Endodermal cell (in vitro differentiated cells): ENCODE measurements at regions not wholly inside any gene's neighbourhood (a gene's known extent, or its start where the extent isn't known, plus 50 kb on each side); places are given as distances from the start of the nearest gene placed in this dataset.

Experiments used
- DNase-seq: peaks from one replicate; pipeline ENCODE4 v3.0.0-alpha.2; 2017
- H3K27ac ChIP-seq: 2 replicates; pipeline ENCODE4 v1.5.1; 2013; ENCODE audit warnings: mild to moderate bottlenecking, low read depth, low read length, moderate library complexity
- H3K27me3 ChIP-seq: 2 replicates; pipeline ENCODE4 v1.6.1; 2013; ENCODE audit warnings: mild to moderate bottlenecking, low read length, moderate library complexity; ENCODE audit not compliant: insufficient read depth, control insufficient read depth, poor library complexity, severe bottlenecking
- H3K36me3 ChIP-seq: 2 replicates; pipeline ENCODE4 v1.7.0; 2013; ENCODE audit warnings: mild to moderate bottlenecking, low read length, moderate library complexity; ENCODE audit not compliant: control insufficient read depth, insufficient read depth
- H3K4me1 ChIP-seq: one replicate; pipeline ENCODE4 v1.7.0; 2013; ENCODE audit warnings: low read length; ENCODE audit not compliant: control insufficient read depth, insufficient read depth
- H3K4me3 ChIP-seq: 2 replicates; pipeline ENCODE4 v1.5.1; 2013; ENCODE audit warnings: mild to moderate bottlenecking, low read length, moderate library complexity
- H3K9ac ChIP-seq: 2 replicates; pipeline ENCODE4 v1.6.1; 2013; ENCODE audit warnings: mild to moderate bottlenecking, low read length, moderate library complexity; ENCODE audit not compliant: poor library complexity, severe bottlenecking; ENCODE audit errors: extremely low read depth
- H3K9me3 ChIP-seq: 2 replicates; pipeline ENCODE4 v1.6.1; 2013; ENCODE audit warnings: mild to moderate bottlenecking, low read length, moderate library complexity; ENCODE audit not compliant: control insufficient read depth
- H3K27ac Mint-ChIP-seq: 2 replicates; pipeline ENCODE4 v1.8.0; 2020; ENCODE audit warnings: mixed read lengths
- H3K27me3 Mint-ChIP-seq: 2 replicates; pipeline ENCODE4 v1.8.0; 2021; ENCODE audit warnings: mild to moderate bottlenecking, mixed read lengths; ENCODE audit not compliant: insufficient read depth
- H3K36me3 Mint-ChIP-seq: 2 replicates; pipeline ENCODE4 v1.8.0; 2020; ENCODE audit warnings: low read depth, mixed read lengths
- H3K4me1 Mint-ChIP-seq: 2 replicates; pipeline ENCODE4 v1.8.0; 2020; ENCODE audit warnings: mixed read lengths
- H3K4me3 Mint-ChIP-seq: 2 replicates; pipeline ENCODE4 v1.8.0; 2020; ENCODE audit warnings: mild to moderate bottlenecking, moderate library complexity, mixed read lengths
- H3K9me3 Mint-ChIP-seq: 2 replicates; pipeline ENCODE4 v1.8.0; 2020; ENCODE audit warnings: mild to moderate bottlenecking, mixed read lengths
- WGBS, 2 experiments: methylation state at CpG; one replicate each; pipeline versions ENCODE4 v1.1.5 to v1.1.7; 2013; ENCODE audit warnings: missing lambda C conversion rate in 2 of 2, mixed read lengths in 1 of 2; ENCODE audit not compliant: insufficient coverage in 1 of 2, insufficient read length in 1 of 2; 5-methylcytosine and 5-hydroxymethylcytosine counted together
- TF ChIP-seq, protein P1 (sequence below): fragments of 200-600 bp; sonication (generic); conservative IDR thresholded peaks from 2 replicates; pipeline ENCODE4 v1.5.0; 2021; ENCODE audit warnings: antibody characterized with exemption, mild to moderate bottlenecking

DNA sequence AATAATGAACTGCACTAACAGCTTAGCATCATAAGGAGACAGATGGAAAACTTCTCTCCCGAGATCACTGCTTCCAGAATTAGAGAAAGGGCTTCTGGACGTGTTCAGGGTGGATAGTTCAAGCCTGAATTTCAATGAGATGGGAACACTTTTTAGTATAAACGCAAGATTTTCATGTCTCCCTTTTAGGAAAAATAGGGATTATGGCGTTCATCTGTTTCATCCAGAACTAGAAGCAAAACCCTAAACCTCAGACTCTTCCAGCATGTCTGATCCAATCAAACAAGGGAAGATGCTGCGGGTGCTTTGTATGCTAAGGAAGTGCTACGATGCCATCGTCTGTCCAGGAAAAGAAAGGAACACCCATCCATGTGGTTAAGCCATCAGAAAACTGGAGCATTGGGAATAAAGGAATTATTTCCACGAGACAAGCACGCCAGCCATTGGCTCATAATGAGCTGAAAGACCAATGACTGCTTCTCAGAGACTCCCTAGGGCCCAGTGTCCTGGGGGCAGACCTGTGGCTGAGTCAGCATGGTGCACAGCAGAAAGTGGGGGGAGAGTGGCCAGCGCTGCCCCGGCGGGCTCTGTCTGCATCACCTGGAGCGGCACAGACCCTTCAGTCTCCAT, 65.9 kb upstream of the AFF3 start:
- H3K27ac ChIP-seq: no peak overlapping the region
- no peaks in the 10 kb centered on the region for H3K4me1 Mint-ChIP-seq
- H3K36me3 Mint-ChIP-seq: no peaks in the 10 kb centered on the region
- no peaks in the 10 kb centered on the region for H3K9me3 Mint-ChIP-seq
- H3K4me3 Mint-ChIP-seq: no peak overlapping the region
- WGBS, 2 experiments: 91% methylated on average over 13 of the region's 13 CpGs
- H3K4me3 ChIP-seq: no peak overlapping the region
- H3K9ac ChIP-seq: no peak overlapping the region
- H3K27ac Mint-ChIP-seq: no peak overlapping the region
- no peaks in the 10 kb centered on the region for H3K9me3 ChIP-seq
- H3K4me1 ChIP-seq: no peaks in the 10 kb centered on the region
- peaks cover 24% of the 10 kb centered on the region for H3K27me3 ChIP-seq
- H3K27me3 Mint-ChIP-seq: peaks cover 19% of the 10 kb centered on the region
- H3K36me3 ChIP-seq: no peaks in the 10 kb centered on the region
- TF ChIP-seq, protein P1, sequence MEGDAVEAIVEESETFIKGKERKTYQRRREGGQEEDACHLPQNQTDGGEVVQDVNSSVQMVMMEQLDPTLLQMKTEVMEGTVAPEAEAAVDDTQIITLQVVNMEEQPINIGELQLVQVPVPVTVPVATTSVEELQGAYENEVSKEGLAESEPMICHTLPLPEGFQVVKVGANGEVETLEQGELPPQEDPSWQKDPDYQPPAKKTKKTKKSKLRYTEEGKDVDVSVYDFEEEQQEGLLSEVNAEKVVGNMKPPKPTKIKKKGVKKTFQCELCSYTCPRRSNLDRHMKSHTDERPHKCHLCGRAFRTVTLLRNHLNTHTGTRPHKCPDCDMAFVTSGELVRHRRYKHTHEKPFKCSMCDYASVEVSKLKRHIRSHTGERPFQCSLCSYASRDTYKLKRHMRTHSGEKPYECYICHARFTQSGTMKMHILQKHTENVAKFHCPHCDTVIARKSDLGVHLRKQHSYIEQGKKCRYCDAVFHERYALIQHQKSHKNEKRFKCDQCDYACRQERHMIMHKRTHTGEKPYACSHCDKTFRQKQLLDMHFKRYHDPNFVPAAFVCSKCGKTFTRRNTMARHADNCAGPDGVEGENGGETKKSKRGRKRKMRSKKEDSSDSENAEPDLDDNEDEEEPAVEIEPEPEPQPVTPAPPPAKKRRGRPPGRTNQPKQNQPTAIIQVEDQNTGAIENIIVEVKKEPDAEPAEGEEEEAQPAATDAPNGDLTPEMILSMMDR: no peak
- no peak for DNase-seq

DNA sequence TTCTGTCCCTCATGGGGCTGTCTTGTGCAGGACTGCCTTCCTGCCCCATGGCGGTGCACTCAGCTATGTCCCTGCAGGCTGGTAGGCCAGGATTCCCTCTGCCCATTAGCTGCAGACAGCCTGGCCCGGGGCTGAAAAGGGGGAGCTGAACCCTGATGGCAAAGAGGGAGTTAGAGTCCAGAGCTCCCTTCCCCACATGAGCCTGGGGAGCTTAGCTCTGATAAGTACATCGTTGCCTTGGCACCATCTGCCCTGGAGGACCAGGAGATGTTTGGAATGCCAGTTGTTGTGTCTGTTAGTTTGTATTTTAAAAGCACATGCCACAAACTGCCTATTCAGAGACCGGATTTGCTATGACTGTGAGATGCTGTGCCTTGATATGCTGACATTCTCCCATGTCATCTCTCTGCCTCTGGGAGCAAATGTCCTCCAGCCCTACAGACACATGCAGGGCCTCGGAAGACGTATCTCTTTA, 65.1 kb upstream of the AFF3 start:
- H3K4me1 Mint-ChIP-seq: no peaks in the 10 kb centered on the region

DNA sequence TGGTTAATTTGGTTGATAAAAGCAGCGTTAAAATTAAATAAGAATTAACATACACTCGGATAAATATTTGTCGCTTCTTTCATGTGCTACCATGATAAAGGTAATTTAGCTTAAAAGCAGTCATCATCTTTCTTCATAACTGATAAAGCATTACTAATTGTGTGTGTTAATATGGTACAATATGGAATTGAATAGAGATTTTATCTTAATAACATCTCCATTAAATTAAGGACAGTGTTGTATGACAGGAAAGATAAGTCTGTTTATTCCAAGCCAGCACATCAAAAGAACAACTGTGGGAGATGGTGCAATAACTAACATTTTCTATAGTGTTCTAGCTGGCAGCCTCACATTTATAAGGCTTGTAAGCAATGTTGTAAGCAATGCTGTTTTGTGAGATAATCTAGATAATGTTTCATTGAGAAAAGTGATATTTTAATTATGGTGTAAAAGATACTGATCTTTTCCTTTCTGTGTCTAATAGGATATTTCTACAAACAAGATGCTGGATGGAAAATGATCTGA, 64.4 kb upstream of the AFF3 start:
- Mint-ChIP-seq H3K27me3 (peaks cover 18% of the 10 kb centered on the region), H3K36me3 (no peaks in the 10 kb centered on the region), H3K4me3 (no peak overlapping the region), H3K27ac (no peak overlapping the region), H3K4me1 (no peaks in the 10 kb centered on the region), H3K9me3 (no peaks in the 10 kb centered on the region)
- no peak for DNase-seq
- TF ChIP-seq, protein P1: no peak
- H3K36me3 ChIP-seq: no peaks in the 10 kb centered on the region
- H3K27me3 ChIP-seq: peaks cover 24% of the 10 kb centered on the region
- no peak overlapping the region for H3K4me3 ChIP-seq
- no peaks in the 10 kb centered on the region for H3K9me3 ChIP-seq
- no peak overlapping the region for H3K9ac ChIP-seq
- H3K4me1 ChIP-seq: no peaks in the 10 kb centered on the region
- no peak overlapping the region for H3K27ac ChIP-seq
- WGBS, 2 experiments: no CpG with 5 or more reads among the region's 3 CpGs

More for the DNA sequence above, 65.1 kb upstream of the AFF3 start:
- Histone ChIP-seq H3K4me1 (no peaks in the 10 kb centered on the region), H3K9ac (no peak overlapping the region), H3K27ac (no peak overlapping the region), H3K9me3 (no peaks in the 10 kb centered on the region), H3K4me3 (no peak overlapping the region), H3K27me3 (peaks cover 24% of the 10 kb centered on the region), H3K36me3 (no peaks in the 10 kb centered on the region)
- Mint-ChIP-seq H3K36me3 (no peaks in the 10 kb centered on the region), H3K27ac (no peak overlapping the region), H3K9me3 (no peaks in the 10 kb centered on the region), H3K27me3 (peaks cover 16% of the 10 kb centered on the region), H3K4me3 (no peak overlapping the region)
- TF ChIP-seq, protein P1: peak; percentile 22
- no peak for DNase-seq
- WGBS, 2 experiments: 71 to 90% methylated on average over 2 to 6 of the region's 6 CpGs
